GM21786 (cell line): ENCODE measurements at regions not wholly inside any gene's neighbourhood (a gene's known extent, or its start where the extent isn't known, plus 50 kb on each side); places are given as distances from the start of the nearest gene placed in this dataset.
"Not testable (repeated sequence)": the region's sequence is repeated elsewhere in the genome, so short reads cannot be mapped to it uniquely, and the experiment has no call there.

Source experiments
- ATAC-seq: cut with Tn5 transposase; IDR thresholded peaks from one replicate; pipeline ENCODE4 v1.9.1; 2021; ENCODE audit not compliant: unreplicated experiment

- no peak for ATAC-seq
These were observed 100.0 kb downstream of the ADRA2C start for GRCh38 chr4:3865986-3866812.

GRCh38 chr4:3866813-3867129 is 100.6 kb downstream of the ADRA2C start:
- no peak for ATAC-seq

GRCh38 chr4:3867403-3868100 is 101.4 kb downstream of the ADRA2C start:
- ATAC-seq: no peak

GRCh38 chr4:3868211-3869173 is 102.3 kb downstream of the ADRA2C start:
- ATAC-seq: no peak

GRCh38 chr4:3869174-3869572 is 103.0 kb downstream of the ADRA2C start:
- no peak for ATAC-seq

- no peak for ATAC-seq
These were observed 103.7 kb downstream of the ADRA2C start for GRCh38 chr4:3869661-3870566.

GRCh38 chr4:3870567-3870962 is 104.4 kb downstream of the ADRA2C start:
- ATAC-seq: no peak

GRCh38 chr4:3871181-3871852 is 105.1 kb downstream of the ADRA2C start:
- ATAC-seq: no peak

- no peak for ATAC-seq
These were observed 106.0 kb downstream of the ADRA2C start for GRCh38 chr4:3871881-3872833.

GRCh38 chr4:3872834-3873313 is 106.7 kb downstream of the ADRA2C start:
- no peak for ATAC-seq

GRCh38 chr4:3873408-3874027 is 107.3 kb downstream of the ADRA2C start:
- no peak for ATAC-seq

- ATAC-seq: no peak
These were observed 107.8 kb downstream of the ADRA2C start for GRCh38 chr4:3874028-3874415.

GRCh38 chr4:3874525-3875110 is 108.4 kb downstream of the ADRA2C start:
- ATAC-seq: no peak

- ATAC-seq: no peak
These were observed 109.3 kb downstream of the ADRA2C start for GRCh38 chr4:3875466-3875865.

- not testable (repeated sequence) for ATAC-seq
These were observed 110.1 kb downstream of the ADRA2C start for GRCh38 chr4:3876057-3876845.

GRCh38 chr4:3877236-3877635 is 111.1 kb downstream of the ADRA2C start:
- ATAC-seq: no peak

- no peak for ATAC-seq
These were observed 111.7 kb downstream of the ADRA2C start for GRCh38 chr4:3877868-3878267.
